Lung (tissue), 11 donors: ENCODE measurements at regions not wholly inside any gene's neighbourhood (a gene's known extent, or its start where the extent isn't known, plus 50 kb on each side); places are given as distances from the start of the nearest gene placed in this dataset.

Experiments used
- ATAC-seq: fragments of 200-7000 bp; cut with Tn5 transposase; one replicate; pipeline ENCODE4 v1.9.1; 2020; ENCODE audit warnings: moderate number of reproducible peaks; ENCODE audit not compliant: insufficient read depth, low FRiP score
- DNase-seq, 3 donors: peaks; one replicate each; pipeline ENCODE4 v3.0.0-alpha.2; 2013 to 2017
- H3K27ac ChIP-seq, 2 donors: one replicate each; pipeline ENCODE4 v1.5.1; 2013; ENCODE audit warnings: mild to moderate bottlenecking in 2 of 2, moderate library complexity in 2 of 2, control low read depth in 1 of 2, inconsistent platforms in 1 of 2, low read depth in 1 of 2, low read length in 1 of 2
- H3K27me3 ChIP-seq, 3 donors: one replicate each; pipeline ENCODE4 v1.5.1; 2013; ENCODE audit warnings: low read length in 2 of 3; ENCODE audit not compliant: control insufficient read depth in 3 of 3, insufficient read depth in 3 of 3
- H3K36me3 ChIP-seq, 4 donors: one replicate each; pipeline ENCODE4 v1.5.1; 2013; ENCODE audit warnings: low read length in 4 of 4, mild to moderate bottlenecking in 1 of 4, moderate library complexity in 1 of 4; ENCODE audit not compliant: control insufficient read depth in 4 of 4, insufficient read depth in 4 of 4
- H3K4me1 ChIP-seq, 5 donors: one replicate each; pipeline ENCODE4 v1.5.1; 2013; ENCODE audit warnings: low read length in 5 of 5, mild to moderate bottlenecking in 2 of 5, moderate library complexity in 1 of 5; ENCODE audit not compliant: control insufficient read depth in 5 of 5, insufficient read depth in 5 of 5
- H3K4me3 ChIP-seq: one replicate; pipeline ENCODE4 v1.5.1; 2013; ENCODE audit warnings: mild to moderate bottlenecking, control low read depth, moderate library complexity
- H3K9ac ChIP-seq, 2 donors: one replicate each; pipeline ENCODE4 v1.5.1; 2013; ENCODE audit warnings: low read length in 2 of 2, control low read depth in 1 of 2; ENCODE audit not compliant: insufficient read depth in 1 of 2
- H3K9me3 ChIP-seq, 4 donors: one replicate each; pipeline ENCODE4 v1.5.1; 2013; ENCODE audit warnings: low read length in 3 of 4, mild to moderate bottlenecking in 1 of 4, moderate library complexity in 1 of 4; ENCODE audit not compliant: control insufficient read depth in 4 of 4, insufficient read depth in 3 of 4
- WGBS, 2 donors: extraction: QIAGEN DNeasy Blood & Tissue Kit; methylation state at CpG; one replicate each; pipeline ENCODE4 v1.1.7; 2013; 5-methylcytosine and 5-hydroxymethylcytosine counted together
- TF ChIP-seq, protein P1 (sequence below): IDR thresholded peaks from 2 replicates; pipeline ENCODE4 v1.5.1; 2012; ENCODE audit warnings: mild to moderate bottlenecking; ENCODE audit errors: control extremely low read depth, extremely low read depth
- donor health status: control.
- donor health status: control.
- donor health status: Bipolar disorder and iron deficiency.
- donor health status: healthy.
- donor health status: DM: yes; HTN: yes; CAD: no.

DNA sequence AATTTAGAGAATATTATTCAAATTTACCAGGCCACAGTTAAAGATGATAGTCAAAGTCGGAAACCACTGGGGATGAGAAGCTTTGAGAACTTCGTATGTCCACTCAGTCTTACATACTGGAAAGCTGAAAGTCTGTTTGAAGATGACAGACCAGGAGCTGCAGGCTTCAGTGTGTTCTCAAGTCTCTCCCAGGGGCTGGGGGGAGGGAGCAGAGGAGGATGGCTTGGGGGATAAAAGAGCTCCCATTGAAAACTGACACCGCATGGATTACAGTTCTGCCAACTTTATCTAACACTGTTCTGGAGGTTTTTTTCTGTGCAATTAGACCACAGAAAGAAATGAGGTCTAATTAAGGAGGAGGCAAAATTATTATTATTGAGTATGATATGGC, 170.5 kb upstream of the ALKAL2 start:
- H3K36me3 ChIP-seq: no peaks in the 10 kb centered on the region
- H3K9me3 ChIP-seq: peaks cover 0 to 1% (median 0%) of the 10 kb centered on the region in 4 donors
- H3K9ac ChIP-seq: no peak overlapping the region
- H3K4me3 ChIP-seq: no peak overlapping the region
- DNase-seq (no peak), ATAC-seq (no peak)
- no peak overlapping the region for H3K27ac ChIP-seq
- peaks cover 0 to 7% (median 0%) of the 10 kb centered on the region in 5 donors for H3K4me1 ChIP-seq
- WGBS, 2 donors: 73 to 87% methylated on average over 3 of the region's 3 CpGs
- TF ChIP-seq, protein P1, sequence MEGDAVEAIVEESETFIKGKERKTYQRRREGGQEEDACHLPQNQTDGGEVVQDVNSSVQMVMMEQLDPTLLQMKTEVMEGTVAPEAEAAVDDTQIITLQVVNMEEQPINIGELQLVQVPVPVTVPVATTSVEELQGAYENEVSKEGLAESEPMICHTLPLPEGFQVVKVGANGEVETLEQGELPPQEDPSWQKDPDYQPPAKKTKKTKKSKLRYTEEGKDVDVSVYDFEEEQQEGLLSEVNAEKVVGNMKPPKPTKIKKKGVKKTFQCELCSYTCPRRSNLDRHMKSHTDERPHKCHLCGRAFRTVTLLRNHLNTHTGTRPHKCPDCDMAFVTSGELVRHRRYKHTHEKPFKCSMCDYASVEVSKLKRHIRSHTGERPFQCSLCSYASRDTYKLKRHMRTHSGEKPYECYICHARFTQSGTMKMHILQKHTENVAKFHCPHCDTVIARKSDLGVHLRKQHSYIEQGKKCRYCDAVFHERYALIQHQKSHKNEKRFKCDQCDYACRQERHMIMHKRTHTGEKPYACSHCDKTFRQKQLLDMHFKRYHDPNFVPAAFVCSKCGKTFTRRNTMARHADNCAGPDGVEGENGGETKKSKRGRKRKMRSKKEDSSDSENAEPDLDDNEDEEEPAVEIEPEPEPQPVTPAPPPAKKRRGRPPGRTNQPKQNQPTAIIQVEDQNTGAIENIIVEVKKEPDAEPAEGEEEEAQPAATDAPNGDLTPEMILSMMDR: no peak
- H3K27me3 ChIP-seq: no peaks in the 10 kb centered on the region

DNA sequence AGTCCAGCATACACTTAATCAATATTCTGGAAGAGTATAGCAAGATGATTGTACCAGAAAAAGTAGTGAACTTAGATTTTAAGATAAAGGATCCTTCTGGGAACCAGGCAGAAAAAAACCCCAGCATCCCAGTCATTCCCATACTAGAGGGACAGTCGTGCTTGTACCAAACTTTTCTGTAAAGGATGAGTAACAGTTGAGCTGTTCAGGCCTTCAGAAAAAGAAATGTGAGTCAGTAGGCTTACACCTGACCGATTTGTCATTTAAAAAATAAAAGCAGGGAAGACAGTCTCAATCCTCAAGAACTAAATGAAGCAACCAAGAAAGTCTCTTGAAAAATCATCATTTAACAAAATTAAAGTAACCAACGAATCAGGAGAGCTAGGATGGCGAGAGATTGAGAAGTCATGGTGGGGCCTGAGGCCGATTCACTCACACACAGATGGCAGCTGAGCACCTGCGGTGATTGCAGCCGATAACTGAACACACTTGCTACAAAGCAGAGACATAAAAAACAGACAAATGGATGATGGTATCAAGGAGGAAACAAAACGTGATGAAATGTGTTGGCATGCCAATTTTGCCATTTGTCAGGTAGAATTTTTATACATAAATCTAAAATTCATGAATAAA, 170.0 kb upstream of the ALKAL2 start:
- Histone ChIP-seq H3K9me3 (peaks cover 0 to 1% (median 0%) of the 10 kb centered on the region in 4 donors), H3K4me1 (peaks cover 0 to 7% (median 0%) of the 10 kb centered on the region in 5 donors), H3K4me3 (no peak overlapping the region), H3K9ac (no peak overlapping the region), H3K27ac (no peak overlapping the region), H3K27me3 (no peaks in the 10 kb centered on the region), H3K36me3 (no peaks in the 10 kb centered on the region)
- 78 to 86% methylated on average over 8 of the region's 8 CpGs for WGBS, 2 donors
- TF ChIP-seq, protein P1: no peak
- ATAC-seq (no peak), DNase-seq (no peak)

DNA sequence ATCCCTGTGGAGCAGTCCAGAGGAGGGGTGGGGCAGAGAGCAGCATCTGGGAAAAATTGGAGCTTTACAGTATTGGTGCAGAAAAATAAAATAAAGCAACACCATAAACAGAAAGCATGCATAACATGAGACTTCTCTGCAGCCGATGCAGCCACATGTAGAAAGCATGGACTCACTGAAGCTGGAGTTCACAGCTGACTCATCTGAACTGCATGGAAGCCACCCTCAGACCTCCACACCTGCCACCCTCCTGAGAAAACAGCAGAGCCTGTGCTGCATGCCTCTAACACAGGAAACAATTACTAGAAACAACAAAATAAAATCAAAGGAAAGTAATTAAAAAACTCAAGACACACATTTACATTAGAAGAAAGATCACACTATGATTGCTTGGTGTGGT, 169.4 kb upstream of the ALKAL2 start:
- Histone ChIP-seq H3K36me3 (no peaks in the 10 kb centered on the region), H3K9me3 (peaks cover 0 to 1% (median 0%) of the 10 kb centered on the region in 4 donors), H3K4me1 (peaks cover 0 to 7% (median 0%) of the 10 kb centered on the region in 5 donors), H3K4me3 (no peak overlapping the region), H3K27ac (no peak overlapping the region), H3K27me3 (no peaks in the 10 kb centered on the region), H3K9ac (no peak overlapping the region)
- TF ChIP-seq, protein P1: no peak
- ATAC-seq (no peak), DNase-seq (no peak)
- WGBS, 2 donors: 64 to 89% methylated on average over 1 of the region's 1 CpG

DNA sequence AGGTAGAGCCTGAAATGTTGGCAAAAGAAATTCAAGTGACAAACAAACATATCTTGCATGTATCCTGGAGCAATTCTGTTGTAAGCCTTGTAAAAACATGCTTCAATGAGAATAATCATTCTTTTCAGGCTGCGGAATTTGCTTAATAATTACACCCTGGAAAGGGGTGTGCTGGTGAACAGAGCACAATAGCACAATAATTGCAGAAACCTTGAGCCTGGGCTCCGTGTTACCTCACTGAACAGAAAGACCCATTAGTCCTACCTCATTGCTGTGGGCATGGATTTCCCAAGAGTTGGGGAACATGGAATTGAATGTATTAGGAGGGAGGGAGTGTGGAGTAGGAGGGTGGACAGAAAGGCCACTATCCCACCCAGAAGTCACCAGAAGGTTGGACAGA, 168.0 kb upstream of the ALKAL2 start:
- WGBS, 2 donors: 83 to 91% methylated on average over 2 of the region's 2 CpGs
- no peaks in the 10 kb centered on the region for H3K27me3 ChIP-seq
- no peak overlapping the region for H3K4me3 ChIP-seq
- no peak overlapping the region for H3K27ac ChIP-seq
- peaks cover 0 to 7% (median 0%) of the 10 kb centered on the region in 5 donors for H3K4me1 ChIP-seq
- ATAC-seq (no peak), DNase-seq (no peak)
- TF ChIP-seq, protein P1: no peak
- peaks cover 0 to 1% (median 0%) of the 10 kb centered on the region in 4 donors for H3K9me3 ChIP-seq
- H3K9ac ChIP-seq: no peak overlapping the region
- no peaks in the 10 kb centered on the region for H3K36me3 ChIP-seq
